Left ventricle myocardium inferior (tissue), 1 donor: ENCODE measurements at regions not wholly inside any gene's neighbourhood (a gene's known extent, or its start where the extent isn't known, plus 50 kb on each side); places are given as distances from the start of the nearest gene placed in this dataset.

Source experiments
- DNase-seq: peaks from one replicate; pipeline ENCODE4 v3.0.0-alpha.2; 2020
- H3K27ac ChIP-seq: fragments of 200-600 bp; replicated peaks from 2 replicates; pipeline ENCODE4 v1.8.0; 2021
- H3K27me3 ChIP-seq: fragments of 200-600 bp; 2 replicates; pipeline ENCODE4 v1.8.0; 2021; ENCODE audit warnings: low read depth
- H3K36me3 ChIP-seq: fragments of 200-600 bp; 2 replicates; pipeline ENCODE4 v1.8.0; 2021
- H3K4me1 ChIP-seq: fragments of 200-600 bp; 2 replicates; pipeline ENCODE4 v1.8.0; 2021
- H3K4me3 ChIP-seq: fragments of 200-600 bp; 2 replicates; pipeline ENCODE4 v1.8.0; 2021; ENCODE audit warnings: mild to moderate bottlenecking, moderate library complexity
- H3K9me3 ChIP-seq: fragments of 200-600 bp; replicated peaks from 2 replicates; pipeline ENCODE4 v1.8.0; 2021
- CTCF ChIP-seq: fragments of 200-600 bp; IDR thresholded peaks from 2 replicates; pipeline ENCODE4 v1.8.0; 2021; ENCODE audit warnings: antibody characterized with exemption, mild to moderate bottlenecking, borderline replicate concordance
- intact Hi-C: fragments of 100-400 bp; cut with micrococcal nuclease; formaldehyde crosslinking; loops from one replicate; pipeline ENCODE4 v1.11.0; 2022
- donor health status: DM: no; HTN: yes; CAD: no; lungs with severe emphysema.

DNA sequence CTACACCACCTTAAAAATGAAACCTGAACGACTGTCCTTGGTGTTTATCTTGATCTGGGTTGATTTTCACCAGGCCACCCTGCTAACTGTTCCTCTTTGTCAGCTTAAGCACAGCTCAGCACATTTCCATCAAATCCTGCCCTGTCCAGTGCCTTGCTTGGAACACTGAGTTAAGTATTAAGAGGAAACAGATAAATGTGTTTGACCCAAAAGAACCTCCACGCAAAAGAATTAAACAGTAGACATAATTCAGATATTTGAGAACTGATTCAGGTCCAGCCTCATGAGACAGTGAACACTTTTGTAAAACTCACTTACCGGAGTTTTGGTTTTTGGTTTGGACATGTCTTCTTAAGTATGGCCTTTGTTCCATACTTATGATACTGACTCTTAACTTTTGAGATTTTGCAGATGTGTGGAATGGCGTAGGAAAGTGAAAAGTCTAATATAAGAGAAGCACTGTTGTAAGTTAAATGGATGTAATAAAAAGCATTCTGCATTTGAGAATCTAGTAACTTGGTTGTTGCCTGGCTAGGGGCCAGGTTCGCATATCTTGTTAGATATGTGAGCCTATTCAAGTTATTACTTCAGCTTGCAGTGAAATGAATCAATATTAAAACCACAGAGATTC, 88.9 kb upstream of the SERPINE2 start:
- Histone ChIP-seq H3K36me3 (no peaks in the 10 kb centered on the region), H3K4me3 (no peak overlapping the region), H3K4me1 (peaks cover 10% of the 10 kb centered on the region), H3K9me3 (peaks cover 4% of the 10 kb centered on the region), H3K27ac (peak overlapping the region; percentile 9), H3K27me3 (no peaks in the 10 kb centered on the region)
- intact Hi-C loops = no loop called here
- no peak for DNase-seq
- TF ChIP-seq CTCF = no peak

GRCh38 chr2:224126440-224126839, 87.4 kb upstream of the SERPINE2 start:
- Histone ChIP-seq H3K4me1 (peaks cover 10% of the 10 kb centered on the region), H3K27ac (peak overlapping the region; percentile 49), H3K36me3 (no peaks in the 10 kb centered on the region), H3K4me3 (no peak overlapping the region), H3K9me3 (peaks cover 4% of the 10 kb centered on the region), H3K27me3 (no peaks in the 10 kb centered on the region)
- no peak for TF ChIP-seq CTCF
- intact Hi-C loops = no loop called here
- DNase-seq = no peak

DNA sequence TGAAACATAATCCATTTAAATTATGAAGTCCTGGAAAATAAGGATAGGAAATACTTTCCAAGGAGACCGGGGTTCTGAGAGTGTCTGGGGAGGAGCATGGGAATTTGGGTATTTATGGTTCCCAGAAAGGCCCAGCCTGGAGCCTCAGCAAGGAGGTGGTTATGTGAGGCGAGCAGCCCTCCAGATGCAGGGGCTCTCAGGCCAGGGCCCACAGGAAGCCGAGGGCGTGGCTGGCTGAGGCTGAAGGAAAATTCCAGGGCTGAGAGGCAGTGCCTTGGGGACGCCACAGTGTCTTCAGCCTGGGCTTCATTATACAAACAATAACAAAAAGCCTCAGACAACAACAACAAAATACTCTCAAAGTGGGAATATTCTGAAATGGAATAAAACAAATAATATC, 86.9 kb upstream of the SERPINE2 start:
- intact Hi-C loops = no loop called here
- Histone ChIP-seq H3K27me3 (no peaks in the 10 kb centered on the region), H3K9me3 (peaks cover 4% of the 10 kb centered on the region), H3K4me1 (peaks cover 10% of the 10 kb centered on the region), H3K36me3 (no peaks in the 10 kb centered on the region), H3K27ac (peak overlapping the region; percentile 49), H3K4me3 (no peak overlapping the region)
- DNase-seq = peak; percentile 70
- TF ChIP-seq CTCF = no peak

DNA sequence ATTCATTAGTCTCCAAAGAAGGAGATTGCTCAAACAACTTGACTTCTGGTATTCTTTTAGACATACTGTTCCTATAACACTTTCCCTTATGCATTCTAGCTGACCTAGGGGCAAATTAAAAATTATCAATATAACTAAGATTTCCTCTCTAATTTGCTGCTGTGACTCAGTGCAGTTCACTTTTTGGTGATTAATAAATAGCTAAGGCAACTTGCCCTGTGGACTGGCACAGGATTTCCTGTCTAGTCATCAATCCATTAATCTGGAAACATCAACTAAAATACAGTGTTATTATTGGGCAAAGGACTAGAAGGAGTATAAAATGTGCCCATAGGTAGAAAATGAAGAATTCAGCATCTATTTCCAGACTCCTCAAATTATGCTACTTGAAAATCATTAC, 83.5 kb upstream of the SERPINE2 start:
- no peaks in the 10 kb centered on the region for H3K27me3 ChIP-seq
- H3K4me3 ChIP-seq = no peak overlapping the region
- H3K9me3 ChIP-seq = peaks cover 21% of the 10 kb centered on the region
- H3K27ac ChIP-seq = no peak overlapping the region
- DNase-seq = no peak
- H3K4me1 ChIP-seq = peaks cover 10% of the 10 kb centered on the region
- intact Hi-C loops = no loop called here
- TF ChIP-seq CTCF = no peak
- no peaks in the 10 kb centered on the region for H3K36me3 ChIP-seq

DNA sequence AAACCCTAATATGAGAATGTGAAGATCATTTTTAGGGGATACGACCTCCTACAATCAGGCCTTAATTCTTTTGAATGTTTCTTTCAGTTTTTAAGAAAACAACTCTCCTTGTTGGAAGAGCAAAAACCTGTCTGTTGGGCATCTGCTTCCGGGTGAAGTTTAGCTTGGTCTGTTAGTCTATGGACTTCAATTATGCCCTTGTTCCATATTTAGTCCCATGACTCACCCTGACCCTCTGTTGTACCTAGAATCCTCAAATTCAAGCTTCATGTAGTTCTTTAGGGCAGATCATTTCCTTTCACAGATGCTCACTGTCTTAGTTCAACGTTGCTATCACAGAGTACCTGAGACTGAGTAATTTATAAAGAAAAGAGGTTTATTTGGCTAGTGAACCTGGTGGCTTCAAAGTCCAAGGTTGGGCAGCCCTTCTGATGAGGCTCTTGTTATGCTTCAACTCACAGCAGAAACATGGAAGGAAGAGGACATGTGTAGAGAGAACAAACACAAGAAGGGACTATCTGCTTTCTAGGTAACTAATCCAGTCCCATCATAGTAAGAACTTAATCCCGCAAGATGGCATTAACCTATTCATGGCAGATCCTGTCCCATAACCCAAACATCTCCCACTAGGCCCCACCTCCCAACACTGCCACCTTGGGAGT, 82.5 kb upstream of the SERPINE2 start:
- TF ChIP-seq CTCF = no peak
- Histone ChIP-seq H3K36me3 (no peaks in the 10 kb centered on the region), H3K27ac (no peak overlapping the region), H3K9me3 (peaks cover 21% of the 10 kb centered on the region), H3K4me3 (no peak overlapping the region), H3K4me1 (peaks cover 6% of the 10 kb centered on the region), H3K27me3 (no peaks in the 10 kb centered on the region)
- intact Hi-C loops = no loop called here
- no peak for DNase-seq
